Inflammatory macrophage treated with lipopolysaccharide for 1 hour (primary cell): ENCODE measurements at regions not wholly inside any gene's neighbourhood (a gene's known extent, or its start where the extent isn't known, plus 50 kb on each side); places are given as distances from the start of the nearest gene placed in this dataset.

Experiments used
- DNase-seq, 2 donors: peaks; one replicate each; pipeline ENCODE4 v3.0.0-alpha.2; 2020 to 2022

- no peak for DNase-seq
Measured at GRCh38 chr2:16561676-16562075, 104.0 kb downstream of the CYRIA start.

DNA sequence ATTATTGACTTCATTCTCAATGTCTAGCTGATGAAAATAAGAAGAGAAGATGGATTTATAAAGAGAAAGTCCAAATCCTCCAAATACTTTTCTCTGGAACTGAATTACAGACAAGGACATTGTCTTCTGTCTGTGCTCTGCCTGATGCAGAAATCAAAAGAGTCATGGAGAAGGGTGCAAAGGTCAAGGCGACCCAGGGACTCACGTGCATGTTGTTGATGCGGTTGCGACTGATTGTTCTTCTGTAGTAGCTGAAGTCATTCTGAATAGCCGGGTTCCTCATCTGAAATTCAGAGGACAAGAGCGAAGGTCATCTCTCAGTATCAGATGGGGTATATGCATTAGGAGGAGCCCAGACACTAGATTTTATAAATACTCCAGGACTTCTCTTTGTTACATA is 104.4 kb downstream of the CYRIA start:
- DNase-seq: no peak

DNA sequence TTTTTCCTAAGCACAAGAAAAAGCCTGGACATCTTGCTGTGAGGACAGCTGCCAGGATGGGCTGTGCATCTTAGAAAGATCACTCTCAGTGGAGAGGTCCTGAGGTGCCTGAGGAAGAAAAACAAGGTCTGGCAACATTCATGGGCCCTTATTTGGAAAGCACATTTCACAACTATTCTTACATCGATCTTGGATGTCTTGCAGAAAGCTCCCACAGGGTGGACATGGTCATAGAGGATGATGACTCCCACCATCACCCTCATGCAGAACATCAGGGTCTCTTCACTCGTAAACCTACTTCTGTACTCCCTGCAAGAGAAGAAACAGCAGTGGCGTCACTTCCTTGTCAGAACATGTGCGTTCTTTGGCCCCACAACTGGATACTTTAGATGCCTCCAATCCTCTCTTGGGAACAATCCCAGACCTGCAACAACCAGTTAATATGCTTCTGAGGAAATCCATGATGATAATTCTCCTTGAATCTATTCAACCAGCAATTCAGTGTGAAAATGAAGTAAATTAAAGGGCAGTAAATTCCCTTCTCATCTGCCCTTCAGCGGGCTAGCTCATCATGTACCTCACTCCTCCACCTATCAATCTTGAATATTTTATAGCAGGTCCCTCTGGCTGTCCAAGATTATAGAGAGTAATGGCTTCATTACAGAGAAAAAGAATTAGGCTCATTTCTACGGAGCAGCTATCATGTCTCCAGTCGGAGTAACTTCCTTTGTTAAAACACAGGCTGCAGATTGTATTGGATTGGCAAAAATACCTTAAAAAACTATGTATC is 106.2 kb downstream of the CYRIA start:
- no peak for DNase-seq

DNA sequence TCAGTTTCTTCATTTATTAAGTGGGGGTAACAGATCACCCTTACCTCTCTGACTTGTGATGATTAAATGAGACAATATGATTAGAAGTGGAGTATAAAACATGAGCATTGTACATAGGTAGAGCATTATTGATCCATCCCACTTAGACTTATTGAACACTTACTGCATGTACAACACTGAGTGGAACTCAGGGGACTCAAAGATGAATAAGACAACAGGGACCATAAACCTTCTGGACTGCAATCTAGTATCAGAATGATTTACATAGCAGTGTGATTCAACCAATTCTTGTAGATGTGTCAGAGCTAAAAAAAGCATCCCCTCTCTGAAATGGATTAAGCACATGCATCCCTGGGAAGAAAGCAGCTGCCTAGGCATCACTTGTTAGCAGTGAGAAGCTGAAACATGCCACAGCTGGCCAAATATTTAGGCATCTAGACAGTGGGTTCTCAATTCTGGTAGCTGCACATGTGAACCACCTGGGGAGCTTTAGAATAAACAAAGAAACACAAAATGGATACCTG is 111.5 kb downstream of the CYRIA start:
- no peak for DNase-seq

DNA sequence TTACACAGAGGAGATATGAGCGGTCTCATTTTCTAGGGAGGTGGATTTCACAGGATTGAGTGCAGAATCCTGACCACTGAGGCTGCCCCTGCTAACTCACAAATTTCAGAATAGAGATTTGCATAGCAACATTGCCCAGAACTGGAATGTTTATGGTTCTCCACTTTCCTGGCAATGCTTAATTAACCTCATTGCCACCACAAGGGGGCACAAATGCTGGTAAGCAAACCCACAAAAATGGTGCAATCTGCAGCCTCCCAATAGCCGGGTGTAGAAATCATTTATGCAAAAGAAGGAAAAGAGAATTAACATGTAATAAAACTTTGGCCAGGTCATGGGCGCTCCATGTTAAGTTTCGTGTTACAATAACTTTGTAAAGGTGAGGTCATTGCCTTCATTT is 112.4 kb downstream of the CYRIA start:
- peak; percentile 67 to 85 for DNase-seq

DNA sequence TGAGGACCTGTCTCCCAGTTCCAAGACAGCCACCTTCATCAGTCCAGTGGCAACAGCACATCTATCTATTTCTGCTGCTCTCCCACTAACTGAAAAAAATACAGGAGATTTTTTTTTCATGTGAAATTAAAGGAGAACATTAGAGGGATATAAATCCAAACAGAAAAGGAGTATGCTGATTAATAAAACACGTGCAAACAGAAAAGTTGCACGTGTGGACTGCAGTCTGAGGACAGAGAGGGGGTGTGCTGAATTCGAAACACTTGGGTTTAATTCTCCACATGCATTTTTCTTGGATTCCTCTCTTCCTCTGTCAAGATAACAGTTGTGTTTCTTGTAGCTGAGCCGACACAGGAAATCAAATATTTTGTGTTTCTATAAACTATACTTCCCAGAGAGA is 113.4 kb downstream of the CYRIA start:
- DNase-seq: no peak

GRCh38 chr2:16548036-16548435 is 117.6 kb downstream of the CYRIA start:
- DNase-seq: no peak

DNA sequence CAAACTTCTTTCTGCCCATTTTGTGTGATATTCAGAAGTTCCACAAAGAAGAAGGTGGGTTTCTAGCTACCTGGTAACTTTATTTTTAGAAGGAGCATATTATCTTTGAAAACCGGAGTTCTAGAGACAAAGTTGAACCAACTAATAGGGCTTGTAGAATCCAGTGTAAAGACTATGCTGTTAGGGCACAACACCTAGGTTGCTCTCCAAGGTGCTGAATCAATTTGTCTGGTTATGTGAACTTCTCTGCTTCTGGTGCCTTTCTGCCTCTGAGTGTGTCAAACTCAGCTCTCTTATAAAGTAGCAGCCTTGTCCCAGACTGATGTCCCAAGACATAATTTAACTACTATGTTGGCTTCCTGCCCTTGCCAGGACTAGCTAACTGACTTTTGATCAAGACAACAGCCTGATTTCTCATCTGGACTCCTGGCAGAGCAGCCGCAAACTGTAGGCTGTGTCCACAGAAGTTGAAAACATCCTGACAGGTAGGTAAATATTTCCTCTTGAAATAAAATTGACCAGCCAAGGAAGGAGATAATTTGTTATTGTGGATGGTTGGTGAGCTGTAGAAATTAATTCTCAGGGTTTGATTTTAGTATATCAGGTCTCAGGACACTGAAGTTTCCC is 119.4 kb downstream of the CYRIA start:
- DNase-seq: peak in 1 of 2 donors; percentile 38

- no peak for DNase-seq
Measured at GRCh38 chr2:16538707-16539106, 126.9 kb downstream of the CYRIA start.

GRCh38 chr2:16537347-16537746 is 128.3 kb downstream of the CYRIA start:
- no peak for DNase-seq

DNA sequence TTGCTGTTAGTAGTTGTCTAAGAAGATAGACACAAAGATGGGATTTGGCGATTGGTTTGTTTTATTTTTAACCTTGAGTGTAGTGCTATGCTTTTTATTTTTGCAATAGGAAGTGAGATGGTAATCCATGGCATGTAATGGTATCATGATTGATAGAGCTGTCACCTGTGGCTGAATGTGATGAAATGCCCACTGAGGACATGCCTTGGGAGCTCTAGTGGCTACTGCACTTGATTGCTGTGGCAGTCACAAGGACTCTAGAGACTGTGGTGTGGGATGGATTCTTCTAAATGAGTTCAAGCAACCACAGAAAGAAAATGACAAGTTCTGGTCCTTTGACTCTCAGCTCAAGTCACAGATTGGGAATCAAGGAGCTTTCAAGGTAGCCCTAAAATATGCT is 139.4 kb downstream of the CYRIA start:
- no peak for DNase-seq

- peak; percentile 21 to 83 for DNase-seq
Measured at GRCh38 chr2:16525265-16525887, 140.3 kb downstream of the CYRIA start.

DNA sequence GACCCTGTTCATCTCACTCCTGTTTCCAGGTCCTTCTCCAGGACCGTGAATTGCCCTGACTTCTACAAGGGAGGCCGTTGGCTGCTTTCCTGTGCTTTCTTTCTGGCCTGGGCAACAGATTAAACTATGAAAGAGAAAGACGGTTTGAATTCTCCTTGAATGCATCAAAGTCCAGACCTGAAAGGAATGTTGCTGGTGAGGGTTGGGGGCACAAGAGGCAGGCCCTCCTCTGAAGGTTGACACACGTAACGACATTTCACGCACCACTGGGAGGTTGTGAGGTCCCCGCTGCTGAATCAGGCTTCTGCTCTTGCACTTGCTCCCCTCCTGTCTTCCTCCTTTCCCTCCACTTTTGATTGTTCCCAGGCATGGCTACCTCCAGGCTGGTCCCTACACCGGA is 141.9 kb downstream of the CYRIA start:
- no peak for DNase-seq

GRCh38 chr2:16522031-16522831 is 143.4 kb downstream of the CYRIA start:
- DNase-seq: no peak

DNA sequence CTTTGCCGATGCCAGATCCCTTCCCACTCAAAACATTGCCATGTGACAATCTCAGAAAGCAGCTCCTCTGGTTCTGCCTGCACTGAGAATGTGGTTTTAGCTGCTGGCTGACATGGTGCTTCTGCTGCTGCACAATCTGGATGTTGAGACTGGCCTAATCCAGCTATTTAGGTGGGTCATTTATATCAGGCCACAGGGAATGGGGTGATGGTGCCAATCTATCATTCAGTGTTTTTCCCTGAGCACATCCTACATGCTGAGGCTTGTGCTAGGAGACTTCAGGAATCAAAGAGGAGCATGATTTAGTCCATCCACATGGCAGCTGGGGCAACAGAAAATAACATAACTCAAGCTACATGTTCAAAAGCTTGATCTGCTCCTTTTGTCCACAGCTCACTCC is 144.7 kb downstream of the CYRIA start:
- no peak for DNase-seq

DNA sequence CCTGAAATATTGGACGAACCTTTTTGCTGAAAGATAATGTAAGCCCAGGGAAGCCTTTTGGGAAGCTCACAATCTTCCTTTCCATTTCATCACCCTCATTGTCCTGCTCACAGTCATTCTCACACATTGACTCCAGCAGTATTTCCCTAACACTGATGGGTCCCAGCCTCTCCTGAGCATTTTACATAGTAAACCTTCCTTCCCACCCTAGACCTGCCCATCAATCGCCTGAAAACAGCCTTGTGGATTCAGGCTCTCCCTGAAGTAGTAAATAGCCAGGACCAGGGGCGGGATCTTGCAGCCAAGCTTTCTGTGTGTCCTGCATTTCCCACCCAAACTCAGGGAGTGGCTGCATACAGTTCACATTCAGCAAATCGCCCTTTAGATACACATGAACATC is 149.9 kb downstream of the CYRIA start:
- no peak for DNase-seq

DNA sequence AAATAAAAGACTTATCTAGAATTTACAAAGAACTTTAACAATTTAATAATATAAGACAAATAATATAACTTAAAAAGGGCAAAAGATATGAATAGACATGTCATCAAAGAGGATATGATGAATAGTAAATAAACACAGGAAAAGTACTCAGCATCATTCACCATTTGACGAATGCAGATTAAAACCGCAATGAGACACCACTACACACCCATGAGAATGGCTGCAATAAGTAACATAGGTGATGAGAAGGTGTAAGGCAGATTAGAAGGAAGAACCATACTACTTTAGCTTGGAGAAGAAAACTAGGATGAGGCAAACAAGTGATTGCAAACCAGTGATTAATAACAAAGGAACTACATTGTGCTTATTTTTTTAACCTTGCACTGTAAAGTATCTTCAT is 152.0 kb downstream of the CYRIA start:
- no peak for DNase-seq

- no peak for DNase-seq
Measured at GRCh38 chr2:16511041-16511440, 154.6 kb downstream of the CYRIA start.

GRCh38 chr2:16509042-16509441 is 156.6 kb downstream of the CYRIA start:
- DNase-seq: no peak

- DNase-seq: no peak
Measured at GRCh38 chr2:16508490-16508851, 157.2 kb downstream of the CYRIA start.

- DNase-seq: peak; percentile 11 to 24
Measured at GRCh38 chr2:16507655-16508489, 157.8 kb downstream of the CYRIA start.

GRCh38 chr2:16506366-16506765 is 159.3 kb downstream of the CYRIA start:
- no peak for DNase-seq
